CD14-positive monocyte (primary cell): ENCODE measurements at regions not wholly inside any gene's neighbourhood (a gene's known extent, or its start where the extent isn't known, plus 50 kb on each side); places are given as distances from the start of the nearest gene placed in this dataset.

Experiments used
- DNase-seq, 3 donors: peaks; one replicate each; pipeline ENCODE4 v3.0.0-alpha.2; 2011 to 2022
- H2AFZ ChIP-seq: 2 replicates; pipeline ENCODE4 v1.6.0; 2012; ENCODE audit warnings: mild to moderate bottlenecking, low read depth, low read length, inconsistent platforms; ENCODE audit not compliant: insufficient read depth, poor library complexity, severe bottlenecking
- H3K27ac ChIP-seq, 2 donors: 1 replicate in 1 of 2; 2 replicates in 1 of 2; pipeline ENCODE4 v1.5.1; 2012 to 2013; ENCODE audit warnings: low read length in 2 of 2, control low read depth in 1 of 2, inconsistent platforms in 1 of 2, low read depth in 1 of 2, mild to moderate bottlenecking in 1 of 2
- H3K27me3 ChIP-seq, 2 donors: one replicate each; pipeline versions ENCODE4 v1.6.0 to v1.6.1; 2011 to 2013; ENCODE audit warnings: low read length in 2 of 2; ENCODE audit not compliant: control insufficient read depth in 2 of 2, insufficient read depth in 2 of 2
- H3K36me3 ChIP-seq, 2 donors: replicated peaks in 1 of 2; 1 replicate in 1 of 2; 2 replicates in 1 of 2; pipeline versions ENCODE4 v1.5.1 to v1.6.1; 2012 to 2013; ENCODE audit warnings: low read length in 2 of 2, control low read depth in 1 of 2, inconsistent platforms in 1 of 2, mild to moderate bottlenecking in 1 of 2; ENCODE audit not compliant: insufficient read depth in 2 of 2, control insufficient read depth in 1 of 2
- H3K4me1 ChIP-seq, 2 donors: 1 replicate in 1 of 2; 2 replicates in 1 of 2; pipeline versions ENCODE4 v1.5.1 to v1.6.1; 2012 to 2013; ENCODE audit warnings: low read length in 2 of 2, control low read depth in 1 of 2, inconsistent platforms in 1 of 2, mild to moderate bottlenecking in 1 of 2, moderate library complexity in 1 of 2; ENCODE audit not compliant: insufficient read depth in 2 of 2, control insufficient read depth in 1 of 2
- H3K4me2 ChIP-seq: replicated peaks from 2 replicates; pipeline ENCODE3; 2012; ENCODE audit warnings: low read length, moderate library complexity, mild to moderate bottlenecking; ENCODE audit not compliant: poor library complexity, severe bottlenecking; ENCODE audit errors: extremely low read depth
- H3K4me3 ChIP-seq, 3 experiments: fragments of 200-600 bp in 1 of 3; sonication (generic) in 1 of 3; replicated peaks in 1 of 3; 1 replicate in 2 of 3; 2 replicates in 1 of 3; pipeline ENCODE4 v1.5.1; 2011 to 2013; ENCODE audit warnings: low read length in 3 of 3, mild to moderate bottlenecking in 3 of 3, control low read depth in 2 of 3, low read depth in 2 of 3, inconsistent platforms in 1 of 3, moderate library complexity in 1 of 3
- H3K79me2 ChIP-seq: 2 replicates; pipeline ENCODE4 v1.6.0; 2012; ENCODE audit warnings: mild to moderate bottlenecking, control low read depth, inconsistent platforms, low read length, moderate library complexity; ENCODE audit not compliant: insufficient read depth
- H3K9ac ChIP-seq: 2 replicates; pipeline ENCODE4 v1.6.0; 2017; ENCODE audit warnings: low read length, mild to moderate bottlenecking; ENCODE audit not compliant: insufficient read depth, poor library complexity, severe bottlenecking
- H3K9me3 ChIP-seq, 2 donors: replicated peaks in 1 of 2; 1 replicate in 1 of 2; 2 replicates in 1 of 2; pipeline versions ENCODE4 v1.5.1 to v1.6.1; 2012 to 2013; ENCODE audit warnings: low read length in 2 of 2, control low read depth in 1 of 2; ENCODE audit not compliant: control insufficient read depth in 1 of 2, insufficient read depth in 1 of 2
- H4K20me1 ChIP-seq: 2 replicates; pipeline ENCODE4 v1.6.0; 2012; ENCODE audit warnings: mild to moderate bottlenecking, low read length, control low read depth, moderate library complexity; ENCODE audit not compliant: insufficient read depth
- H3K27ac Mint-ChIP-seq, 7 donors: one replicate each; pipeline ENCODE4 v1.8.0; 2020; ENCODE audit warnings: mild to moderate bottlenecking in 7 of 7, mixed read lengths in 7 of 7, moderate library complexity in 6 of 7, inconsistent platforms in 2 of 7
- H3K27me3 Mint-ChIP-seq, 3 donors: one replicate each; pipeline ENCODE4 v1.8.0; 2021 to 2022; ENCODE audit warnings: low read depth in 3 of 3, mild to moderate bottlenecking in 3 of 3, mixed read lengths in 3 of 3, moderate library complexity in 3 of 3, inconsistent platforms in 1 of 3
- H3K36me3 Mint-ChIP-seq, 2 donors: one replicate each; pipeline ENCODE4 v1.8.0; 2020; ENCODE audit warnings: mixed read lengths in 2 of 2, inconsistent platforms in 1 of 2, mild to moderate bottlenecking in 1 of 2
- H3K4me1 Mint-ChIP-seq: one replicate; pipeline ENCODE4 v1.8.0; 2020; ENCODE audit warnings: mild to moderate bottlenecking, mixed read lengths
- H3K4me3 Mint-ChIP-seq, 2 donors: one replicate each; pipeline ENCODE4 v1.8.0; 2020; ENCODE audit warnings: mild to moderate bottlenecking in 2 of 2, mixed read lengths in 2 of 2, moderate library complexity in 1 of 2
- H3K9me3 Mint-ChIP-seq, 7 donors: one replicate each; pipeline ENCODE4 v1.8.0; 2020 to 2022; ENCODE audit warnings: mixed read lengths in 7 of 7, mild to moderate bottlenecking in 6 of 7, moderate library complexity in 6 of 7, inconsistent platforms in 2 of 7
- CTCF ChIP-seq: fragments of 200-600 bp; IDR thresholded peaks from one replicate; pipeline ENCODE4 v1.8.0; 2022; ENCODE audit warnings: antibody characterized with exemption, mild to moderate bottlenecking
- WGBS: methylation state at CpG from one replicate; pipeline ENCODE4 v1.1.5; 2013; ENCODE audit warnings: missing lambda C conversion rate; ENCODE audit not compliant: insufficient coverage; 5-methylcytosine and 5-hydroxymethylcytosine counted together
- intact Hi-C, 2 donors: fragments of 100-400 bp; cut with micrococcal nuclease; formaldehyde crosslinking; loops; one replicate each; pipeline versions ENCODE4 v1.15.0 to v1.15.1; 2023

DNA sequence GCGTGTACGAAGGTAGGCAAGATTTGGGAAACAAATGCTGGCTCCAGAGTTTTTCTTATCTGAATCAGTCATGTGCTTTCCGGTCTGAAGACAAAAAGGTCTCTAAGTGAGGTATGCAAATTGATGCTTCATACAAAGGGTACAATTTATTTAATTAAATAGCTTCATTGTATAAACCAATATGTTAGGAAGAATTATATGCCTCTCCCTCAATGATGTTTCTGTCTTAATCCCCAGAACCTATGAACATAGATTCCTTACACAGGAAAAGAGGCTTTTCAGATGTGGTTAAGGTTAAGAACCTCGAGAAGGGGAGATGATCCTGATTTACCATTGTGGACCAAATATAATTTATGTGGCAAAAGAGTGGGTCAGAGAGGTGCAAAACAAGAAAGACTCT lies 543.5 kb upstream of the PCDH10 start:
- WGBS: no CpG with 5 or more reads among the region's 4 CpGs
- no peaks in the 10 kb centered on the region for H3K27me3 ChIP-seq
- no peak overlapping the region for H3K27ac ChIP-seq
- no peaks in the 10 kb centered on the region for H3K79me2 ChIP-seq
- no peak for DNase-seq
- TF ChIP-seq CTCF: no peak
- H3K4me1 ChIP-seq: no peaks in the 10 kb centered on the region
- Mint-ChIP-seq H3K9me3 (no peaks in the 10 kb centered on the region), H3K4me3 (no peak overlapping the region), H3K27me3 (no peaks in the 10 kb centered on the region), H3K27ac (no peak overlapping the region), H3K4me1 (no peaks in the 10 kb centered on the region), H3K36me3 (no peaks in the 10 kb centered on the region)
- no peak overlapping the region for H3K4me3 ChIP-seq
- no peaks in the 10 kb centered on the region for H3K36me3 ChIP-seq
- H3K9ac ChIP-seq: no peak overlapping the region
- no peaks in the 10 kb centered on the region for H3K9me3 ChIP-seq
- no peak overlapping the region for H3K4me2 ChIP-seq
- no peaks in the 10 kb centered on the region for H4K20me1 ChIP-seq
- no peak overlapping the region for H2AFZ ChIP-seq
- intact Hi-C loops: no loop called here

- H3K4me3 Mint-ChIP-seq: no peak overlapping the region
Observed at GRCh38 chr4:132614682-132615081, 534.4 kb upstream of the PCDH10 start.

More at GRCh38 chr4:132614682-132615081, 534.4 kb upstream of the PCDH10 start:
- H3K9me3 ChIP-seq: peaks cover 0 to 7% of the 10 kb centered on the region in 2 donors
- H3K4me3 ChIP-seq: no peak overlapping the region
- Mint-ChIP-seq H3K4me1 (no peaks in the 10 kb centered on the region), H3K27me3 (no peaks in the 10 kb centered on the region), H3K36me3 (no peaks in the 10 kb centered on the region), H3K9me3 (peaks cover 0 to 6% (median 0%) of the 10 kb centered on the region in 7 donors), H3K27ac (no peak overlapping the region)
- H3K27ac ChIP-seq: no peak overlapping the region
- no peaks in the 10 kb centered on the region for H4K20me1 ChIP-seq
- H3K79me2 ChIP-seq: no peaks in the 10 kb centered on the region
- DNase-seq: no peak
- no peak overlapping the region for H3K9ac ChIP-seq
- intact Hi-C loops: no loop called here
- no peak overlapping the region for H2AFZ ChIP-seq
- peak; percentile 19 for TF ChIP-seq CTCF
- no peaks in the 10 kb centered on the region for H3K4me1 ChIP-seq
- no peak overlapping the region for H3K4me2 ChIP-seq
- no peaks in the 10 kb centered on the region for H3K27me3 ChIP-seq
- H3K36me3 ChIP-seq: no peaks in the 10 kb centered on the region
